SK-N-SH treated with all-trans-retinoic acid at 6 μM for 48 hours (cell line): ENCODE measurements at regions not wholly inside any gene's neighbourhood (a gene's known extent, or its start where the extent isn't known, plus 50 kb on each side); places are given as distances from the start of the nearest gene placed in this dataset.
"Not testable (repeated sequence)": the region's sequence is repeated elsewhere in the genome, so short reads cannot be mapped to it uniquely, and the experiment has no call there.

Source experiments
- ATAC-seq: fragments of 200-7000 bp; cut with Tn5 transposase; 3 replicates; pipeline ENCODE4 v1.9.1; 2020; ENCODE audit warnings: mild to moderate bottlenecking, moderate library complexity
- ARNTL ChIP-seq: fragments of 450-650 bp; formaldehyde crosslinking; IDR thresholded peaks from 2 replicates; pipeline ENCODE4 v1.5.0; 2020; ENCODE audit warnings: low read depth, mild to moderate bottlenecking, moderate library complexity, borderline replicate concordance
- CREB5 ChIP-seq: fragments of 250-450 bp; sonication (Bioruptor Pico); IDR thresholded peaks from 2 replicates; pipeline ENCODE4 v1.5.1; 2020; ENCODE audit warnings: low read depth, mild to moderate bottlenecking, moderate library complexity
- CSDC2 ChIP-seq: fragments of 250-450 bp; sonication (Bioruptor Pico); IDR thresholded peaks from 2 replicates; pipeline ENCODE4 v1.5.0; 2020; ENCODE audit warnings: mild to moderate bottlenecking, moderate library complexity
- CSRNP3 ChIP-seq: fragments of 250-450 bp; sonication (Bioruptor Pico); IDR thresholded peaks from 2 replicates; pipeline ENCODE4 v1.5.1; 2021; ENCODE audit warnings: mild to moderate bottlenecking, moderate library complexity
- ESRRG ChIP-seq: fragments of 250-450 bp; sonication (Bioruptor Pico); IDR thresholded peaks from 2 replicates; pipeline ENCODE4 v1.6.1; 2021; ENCODE audit warnings: mild to moderate bottlenecking
- ISL1 ChIP-seq: fragments of 250-450 bp; sonication (Bioruptor Pico); IDR thresholded peaks from 2 replicates; pipeline ENCODE4 v2.1.2; 2022; ENCODE audit warnings: mild to moderate bottlenecking, moderate library complexity
- OSR1 ChIP-seq: fragments of 250-450 bp; sonication (Bioruptor Pico); IDR thresholded peaks from 2 replicates; pipeline ENCODE4 v1.8.0; 2022; ENCODE audit warnings: moderate library complexity, mild to moderate bottlenecking, inconsistent platforms
- PATZ1 ChIP-seq: fragments of 250-450 bp; sonication (Bioruptor Pico); IDR thresholded peaks from 2 replicates; pipeline ENCODE4 v1.8.0; 2020; ENCODE audit warnings: mild to moderate bottlenecking, moderate library complexity, borderline replicate concordance
- POU6F1 ChIP-seq: fragments of 250-450 bp; sonication (Bioruptor Pico); IDR thresholded peaks from 2 replicates; pipeline ENCODE4 v1.8.0; 2021; ENCODE audit warnings: low read depth, mild to moderate bottlenecking, moderate library complexity, borderline replicate concordance
- PPARA ChIP-seq: fragments of 250-450 bp; sonication (Bioruptor Pico); IDR thresholded peaks from 2 replicates; pipeline ENCODE4 v1.5.0; 2020; ENCODE audit warnings: mild to moderate bottlenecking, borderline replicate concordance
- RARB ChIP-seq: fragments of 250-450 bp; sonication (Bioruptor Pico); IDR thresholded peaks from 2 replicates; pipeline ENCODE4 v1.8.0; 2021; ENCODE audit warnings: mild to moderate bottlenecking, moderate library complexity
- SNAI2 ChIP-seq: fragments of 250-450 bp; sonication (Bioruptor Pico); IDR thresholded peaks from 2 replicates; pipeline ENCODE4 v1.5.0; 2020; ENCODE audit warnings: mild to moderate bottlenecking, moderate library complexity
- TOX ChIP-seq: fragments of 250-450 bp; sonication (Bioruptor Pico); IDR thresholded peaks from 2 replicates; pipeline ENCODE4 v1.8.0; 2021; ENCODE audit warnings: mild to moderate bottlenecking, moderate library complexity, borderline replicate concordance
- ZC3H10 ChIP-seq: fragments of 250-450 bp; sonication (Bioruptor Pico); IDR thresholded peaks from 2 replicates; pipeline ENCODE4 v1.5.1; 2021; ENCODE audit warnings: mild to moderate bottlenecking, moderate library complexity
- ZFP3 ChIP-seq: fragments of 250-450 bp; sonication (Bioruptor Pico); IDR thresholded peaks from 2 replicates; pipeline ENCODE4 v1.5.0; 2020; ENCODE audit warnings: mild to moderate bottlenecking, moderate library complexity
- ZNF565 ChIP-seq: fragments of 450-650 bp; formaldehyde crosslinking; conservative IDR thresholded peaks from 2 replicates; pipeline ENCODE4 v1.5.0; 2020; ENCODE audit warnings: low read depth, mild to moderate bottlenecking, moderate library complexity
- ZNF70 ChIP-seq: fragments of 450-650 bp; formaldehyde crosslinking; IDR thresholded peaks from 2 replicates; pipeline ENCODE4 v1.5.0; 2020; ENCODE audit warnings: mild to moderate bottlenecking, moderate library complexity

GRCh38 chr6:125637207-125637606, 112.2 kb upstream of the HEY2 start:
- TF ChIP-seq ESRRG, result no peak
- no peak for ATAC-seq

GRCh38 chr6:125639466-125640020, 109.9 kb upstream of the HEY2 start:
- no peak for ATAC-seq
- TF ChIP-seq CSDC2 (no peak), ISL1 (CRISPR knock-in tag) (no peak), ZFP3 (CRISPR knock-in tag) (no peak), ZNF565 (CRISPR knock-in tag) (no peak), ESRRG (no peak), ZC3H10 (CRISPR knock-in tag) (no peak), OSR1 (CRISPR knock-in tag) (no peak), CSRNP3 (CRISPR knock-in tag) (no peak), ARNTL (CRISPR knock-in tag) (no peak), TOX (no peak), POU6F1 (CRISPR knock-in tag) (no peak), CREB5 (CRISPR knock-in tag) (no peak)

- ATAC-seq, result no peak
- TF ChIP-seq PPARA (CRISPR knock-in tag) (no peak), ZC3H10 (CRISPR knock-in tag) (no peak), SNAI2 (CRISPR knock-in tag) (no peak), ZNF565 (CRISPR knock-in tag) (no peak), ISL1 (CRISPR knock-in tag) (no peak), ESRRG (no peak), PATZ1 (CRISPR knock-in tag) (no peak), CSRNP3 (CRISPR knock-in tag) (no peak), ZFP3 (CRISPR knock-in tag) (no peak), CSDC2 (no peak), RARB (CRISPR knock-in tag) (no peak), ZNF70 (CRISPR knock-in tag) (no peak)
Observed at GRCh38 chr6:125640441-125641150, 108.8 kb upstream of the HEY2 start.

- not testable (repeated sequence) for ATAC-seq
Observed at GRCh38 chr6:125643967-125644661, 105.3 kb upstream of the HEY2 start.

GRCh38 chr6:125647391-125647790, 102.0 kb upstream of the HEY2 start:
- ATAC-seq, result no peak
- no peak for TF ChIP-seq ESRRG
- no peak for TF ChIP-seq RARB (CRISPR knock-in tag)
- TF ChIP-seq ZFP3 (CRISPR knock-in tag), result no peak
- TF ChIP-seq POU6F1 (CRISPR knock-in tag), result no peak
- no peak for TF ChIP-seq ZNF565 (CRISPR knock-in tag)
- TF ChIP-seq ARNTL (CRISPR knock-in tag), result no peak
- no peak for TF ChIP-seq ZC3H10 (CRISPR knock-in tag)
- no peak for TF ChIP-seq PATZ1 (CRISPR knock-in tag)
- TF ChIP-seq CSRNP3 (CRISPR knock-in tag), result no peak
- TF ChIP-seq ZNF70 (CRISPR knock-in tag), result no peak
